GM19455 (cell line): ENCODE measurements at regions not wholly inside any gene's neighbourhood (a gene's known extent, or its start where the extent isn't known, plus 50 kb on each side); places are given as distances from the start of the nearest gene placed in this dataset.
"Not testable (repeated sequence)": the region's sequence is repeated elsewhere in the genome, so short reads cannot be mapped to it uniquely, and the experiment has no call there.

Experiments used
- ATAC-seq: cut with Tn5 transposase; IDR thresholded peaks from one replicate; pipeline ENCODE4 v1.9.1; 2021; ENCODE audit not compliant: unreplicated experiment

GRCh38 chr3:102360183-102360860 is 74.5 kb upstream of the ZPLD1 start:
- no peak for ATAC-seq

- ATAC-seq: no peak
Observed at GRCh38 chr3:102361101-102361500, 73.7 kb upstream of the ZPLD1 start.

- not testable (repeated sequence) for ATAC-seq
Observed at GRCh38 chr3:102366116-102366515, 68.7 kb upstream of the ZPLD1 start.

GRCh38 chr3:102374863-102375634 is 59.8 kb upstream of the ZPLD1 start:
- ATAC-seq: no peak

- no peak for ATAC-seq
Observed at GRCh38 chr3:102378216-102378615, 56.6 kb upstream of the ZPLD1 start.

GRCh38 chr3:102382201-102382600 is 52.6 kb upstream of the ZPLD1 start:
- not testable (repeated sequence) for ATAC-seq
